HG02981 (cell line): ENCODE measurements at regions not wholly inside any gene's neighbourhood (a gene's known extent, or its start where the extent isn't known, plus 50 kb on each side); places are given as distances from the start of the nearest gene placed in this dataset.
"Not testable (repeated sequence)": the region's sequence is repeated elsewhere in the genome, so short reads cannot be mapped to it uniquely, and the experiment has no call there.

Source experiments
- ATAC-seq: cut with Tn5 transposase; IDR thresholded peaks from one replicate; pipeline ENCODE4 v1.9.1; 2021; ENCODE audit warnings: mild to moderate bottlenecking, moderate library complexity; ENCODE audit not compliant: unreplicated experiment

- no peak for ATAC-seq
These were observed 306.8 kb upstream of the ERCC4 start for GRCh38 chr16:13613165-13613564.

GRCh38 chr16:13621639-13622038 is 298.3 kb upstream of the ERCC4 start:
- ATAC-seq, result no peak

GRCh38 chr16:13628156-13628555 is 291.8 kb upstream of the ERCC4 start:
- no peak for ATAC-seq

- ATAC-seq, result no peak
These were observed 290.2 kb upstream of the ERCC4 start for GRCh38 chr16:13629704-13630103.

GRCh38 chr16:13630374-13630773 is 289.6 kb upstream of the ERCC4 start:
- ATAC-seq, result no peak

GRCh38 chr16:13631213-13631767 is 288.7 kb upstream of the ERCC4 start:
- no peak for ATAC-seq

- no peak for ATAC-seq
These were observed 288.0 kb upstream of the ERCC4 start for GRCh38 chr16:13631916-13632315.

- not testable (repeated sequence) for ATAC-seq
These were observed 287.4 kb upstream of the ERCC4 start for GRCh38 chr16:13632504-13632903.

- ATAC-seq, result no peak
These were observed 286.5 kb upstream of the ERCC4 start for GRCh38 chr16:13633391-13633861.

- ATAC-seq, result no peak
These were observed 285.7 kb upstream of the ERCC4 start for GRCh38 chr16:13634253-13634652.

- no peak for ATAC-seq
These were observed 285.0 kb upstream of the ERCC4 start for GRCh38 chr16:13634959-13635358.

- ATAC-seq, result no peak
These were observed 281.7 kb upstream of the ERCC4 start for GRCh38 chr16:13638218-13638617.

GRCh38 chr16:13643412-13643811 is 276.5 kb upstream of the ERCC4 start:
- ATAC-seq, result no peak

- ATAC-seq, result no peak
These were observed 274.2 kb upstream of the ERCC4 start for GRCh38 chr16:13645601-13646245.

- ATAC-seq, result no peak
These were observed 259.1 kb upstream of the ERCC4 start for GRCh38 chr16:13660807-13661206.

- no peak for ATAC-seq
These were observed 254.1 kb upstream of the ERCC4 start for GRCh38 chr16:13665876-13666275.

- ATAC-seq, result no peak
These were observed 247.8 kb upstream of the ERCC4 start for GRCh38 chr16:13672196-13672595.

- no peak for ATAC-seq
These were observed 239.7 kb upstream of the ERCC4 start for GRCh38 chr16:13680021-13680889.

- ATAC-seq, result no peak
These were observed 235.0 kb upstream of the ERCC4 start for GRCh38 chr16:13684819-13685563.

- ATAC-seq, result no peak
These were observed 223.9 kb upstream of the ERCC4 start for GRCh38 chr16:13696017-13696416.

GRCh38 chr16:13697013-13697412 is 222.9 kb upstream of the ERCC4 start:
- ATAC-seq, result no peak
